H1 (cell line): ENCODE measurements at regions not wholly inside any gene's neighbourhood (a gene's known extent, or its start where the extent isn't known, plus 50 kb on each side); places are given as distances from the start of the nearest gene placed in this dataset.

ENCODE experiments used
- CTCF ChIA-PET: fragments of 300-600 bp; sonication (Branson Sonifier 250); formaldehyde crosslinking; loops from one replicate; lab custom pipeline; 2021; ENCODE audit not compliant: partially characterized antibody; lab: Charles Lee
- POLR2A ChIA-PET: fragments of 300-600 bp; sonication (Branson Sonifier 250); formaldehyde crosslinking; loops from one replicate; lab custom pipeline; 2021; ENCODE audit warnings: inconsistent platforms; ENCODE audit not compliant: partially characterized antibody; lab: Charles Lee
- DNase-seq, 2 experiments: peaks; one replicate each; pipeline versions ENCODE4 v3.0.0 to v3.0.0-alpha.2; 2010 to 2022; ENCODE audit warnings: low spot score in 2 of 2, low read depth in 1 of 2, mixed read lengths in 1 of 2
- FAIRE-seq: peaks from 2 replicates; lab custom pipeline; 2011; peaks lifted over from hg19 to GRCh38; lab: Jason Lieb, UNC
- H2AFZ ChIP-seq: 2 replicates; pipeline ENCODE4 v1.8.1; 2012; ENCODE audit warnings: low read length, inconsistent platforms
- H2AK5ac ChIP-seq: 2 replicates; pipeline ENCODE4 v1.6.1; 2013; ENCODE audit warnings: low read depth, low read length
- H2BK120ac ChIP-seq: replicated peaks from 2 replicates; pipeline ENCODE3; 2013; ENCODE audit warnings: low read depth, low read length, inconsistent platforms
- H2BK12ac ChIP-seq: 2 replicates; pipeline ENCODE4 v1.6.1; 2013; ENCODE audit warnings: low read depth, low read length
- H2BK15ac ChIP-seq: 2 replicates; pipeline ENCODE4 v1.6.1; 2013; ENCODE audit warnings: low read length
- H2BK20ac ChIP-seq: 2 replicates; pipeline ENCODE4 v1.6.1; 2013; ENCODE audit warnings: low read length
- H2BK5ac ChIP-seq: 2 replicates; pipeline ENCODE4 v1.6.1; 2013; ENCODE audit warnings: low read depth, low read length
- H3K14ac ChIP-seq: 2 replicates; pipeline ENCODE4 v1.6.1; 2013; ENCODE audit warnings: inconsistent platforms; ENCODE audit not compliant: insufficient read length
- H3K18ac ChIP-seq: 2 replicates; pipeline ENCODE4 v1.6.1; 2013; ENCODE audit warnings: low read length; ENCODE audit errors: extremely low read depth
- H3K23ac ChIP-seq: 2 replicates; pipeline ENCODE4 v1.6.1; 2013; ENCODE audit warnings: inconsistent platforms; ENCODE audit not compliant: insufficient read length
- H3K23me2 ChIP-seq: 2 replicates; pipeline ENCODE4 v1.6.1; 2013; ENCODE audit warnings: low read depth, low read length
- H3K27ac ChIP-seq: 2 replicates; pipeline ENCODE4 v1.6.1; 2011; ENCODE audit warnings: low read depth, low read length, inconsistent platforms
- H3K27me3 ChIP-seq, 4 experiments: replicated peaks in 1 of 4; 1 replicate in 1 of 4; 2 replicates in 3 of 4; pipeline versions ENCODE4 v1.6.1 to v1.8.1; 2011 to 2013; ENCODE audit warnings: low read length in 3 of 4, mild to moderate bottlenecking in 3 of 4, inconsistent platforms in 2 of 4, mixed read lengths in 2 of 4, moderate library complexity in 1 of 4; ENCODE audit not compliant: control insufficient read depth in 3 of 4, insufficient read depth in 3 of 4; ENCODE audit errors: extremely low read depth in 1 of 4
- H3K36me3 ChIP-seq, 4 experiments: 2 replicates each; pipeline versions ENCODE4 v1.6.1 to v1.8.1; 2011 to 2013; ENCODE audit warnings: mild to moderate bottlenecking in 4 of 4, low read length in 3 of 4, moderate library complexity in 2 of 4, control low read depth in 1 of 4, inconsistent platforms in 1 of 4; ENCODE audit not compliant: insufficient read depth in 4 of 4, control insufficient read depth in 2 of 4
- H3K4ac ChIP-seq: replicated peaks from 2 replicates; pipeline ENCODE3; 2013; ENCODE audit warnings: low read length, low read depth, mixed read lengths, inconsistent platforms; ENCODE audit not compliant: insufficient read length
- H3K4me1 ChIP-seq, 4 experiments: replicated peaks in 1 of 4; 1 replicate in 1 of 4; 2 replicates in 3 of 4; pipeline versions ENCODE4 v1.6.1 to v1.8.1; 2011 to 2013; ENCODE audit warnings: low read length in 3 of 4, inconsistent platforms in 2 of 4, mixed read lengths in 1 of 4; ENCODE audit not compliant: insufficient read depth in 4 of 4, control insufficient read depth in 3 of 4
- H3K4me2 ChIP-seq, 2 experiments: 2 replicates each; pipeline versions ENCODE4 v1.6.1 to v1.8.1; 2011 to 2013; ENCODE audit warnings: low read depth in 2 of 2, low read length in 2 of 2, control low read depth in 1 of 2, inconsistent platforms in 1 of 2, mild to moderate bottlenecking in 1 of 2; ENCODE audit not compliant: insufficient read depth in 1 of 2
- H3K4me3 ChIP-seq, 4 experiments: fragments of 200-600, 300-600 bp in 1 of 4; sonication (generic), shearing (Covaris generic), sonication (Bioruptor Twin) in 1 of 4; 2 replicates each; pipeline versions ENCODE4 v1.5.1 to v1.8.1; 2011 to 2016; ENCODE audit warnings: low read length in 4 of 4, low read depth in 3 of 4, control low read depth in 2 of 4, inconsistent platforms in 2 of 4, mild to moderate bottlenecking in 2 of 4, mixed read lengths in 1 of 4, moderate library complexity in 1 of 4; ENCODE audit not compliant: insufficient read depth in 2 of 4; ENCODE audit errors: extremely low read depth in 1 of 4
- H3K56ac ChIP-seq: replicated peaks from 2 replicates; pipeline ENCODE3; 2013; ENCODE audit warnings: low read depth, mild to moderate bottlenecking, mixed read lengths, low read length, inconsistent platforms; ENCODE audit not compliant: insufficient read length
- H3K79me1 ChIP-seq: 2 replicates; pipeline ENCODE4 v1.6.1; 2013; ENCODE audit warnings: low read depth, low read length, control low read depth
- H3K79me2 ChIP-seq, 2 experiments: 2 replicates each; pipeline versions ENCODE4 v1.6.1 to v1.8.1; 2012 to 2013; ENCODE audit warnings: low read length in 2 of 2, mild to moderate bottlenecking in 2 of 2, inconsistent platforms in 1 of 2; ENCODE audit not compliant: insufficient read depth in 2 of 2, control insufficient read depth in 1 of 2
- H3K9ac ChIP-seq, 4 experiments: replicated peaks in 1 of 4; 1 replicate in 1 of 4; 2 replicates in 3 of 4; pipeline versions ENCODE4 v1.6.1 to v1.8.1; 2011 to 2013; ENCODE audit warnings: low read depth in 3 of 4, low read length in 3 of 4, control low read depth in 2 of 4, mild to moderate bottlenecking in 2 of 4, moderate library complexity in 2 of 4, inconsistent platforms in 1 of 4; ENCODE audit errors: extremely low read depth in 1 of 4
- H3K9me3 ChIP-seq, 2 experiments: 2 replicates each; pipeline versions ENCODE4 v1.6.1 to v1.8.1; 2012 to 2013; ENCODE audit warnings: mild to moderate bottlenecking in 2 of 2, moderate library complexity in 2 of 2, control low read depth in 1 of 2, inconsistent platforms in 1 of 2, low read depth in 1 of 2, low read length in 1 of 2, mixed read lengths in 1 of 2; ENCODE audit not compliant: insufficient read depth in 2 of 2
- H4K20me1 ChIP-seq, 2 experiments: replicated peaks in 1 of 2; 2 replicates each; pipeline versions ENCODE3 to v1.8.1; 2011 to 2013; ENCODE audit warnings: inconsistent platforms in 2 of 2, low read length in 2 of 2, mild to moderate bottlenecking in 1 of 2; ENCODE audit not compliant: insufficient read depth in 2 of 2, control insufficient read depth in 1 of 2
- H4K5ac ChIP-seq: 2 replicates; pipeline ENCODE4 v1.6.1; 2013; ENCODE audit warnings: low read length, low read depth, mixed read lengths, inconsistent platforms; ENCODE audit not compliant: insufficient read length
- H4K8ac ChIP-seq: 2 replicates; pipeline ENCODE4 v1.8.0; 2013; ENCODE audit warnings: mild to moderate bottlenecking, moderate library complexity, low read length, inconsistent platforms; ENCODE audit not compliant: insufficient read depth; ENCODE audit errors: extremely low read depth
- H4K91ac ChIP-seq: replicated peaks from 2 replicates; pipeline ENCODE3; 2013; ENCODE audit warnings: low read length, mixed read lengths, inconsistent platforms; ENCODE audit not compliant: insufficient read length
- NRF1 ChIP-seq: IDR thresholded peaks from 2 replicates; pipeline ENCODE4 v1.6.1; 2011; ENCODE audit warnings: mild to moderate bottlenecking, low read depth, low read length, improper control_type of control experiment
- PHF8 ChIP-seq: fragments of 200-600 bp; sonication (generic); conservative IDR thresholded peaks from 2 replicates; pipeline ENCODE4 v1.7.1; 2012; ENCODE audit warnings: low read depth, mild to moderate bottlenecking, inconsistent platforms, low read length, moderate library complexity
- POLR2A ChIP-seq, 2 experiments: IDR thresholded peaks; 1 replicate in 1 of 2; 2 replicates in 1 of 2; pipeline ENCODE4 v1.6.1; 2011; ENCODE audit warnings: low read depth in 2 of 2, low read length in 2 of 2, mild to moderate bottlenecking in 2 of 2; ENCODE audit errors: control extremely low read depth in 1 of 2
- SIN3A ChIP-seq, 2 experiments: IDR thresholded peaks in 1 of 2; conservative IDR thresholded peaks in 1 of 2; 2 replicates each; pipeline ENCODE4 v1.6.1; 2011 to 2012; ENCODE audit warnings: low read length in 2 of 2, improper control_type of control experiment in 1 of 2, low read depth in 1 of 2, mild to moderate bottlenecking in 1 of 2
- SP1 ChIP-seq: IDR thresholded peaks from 2 replicates; pipeline ENCODE4 v1.6.1; 2011; ENCODE audit warnings: low read depth, low read length
- USF2 ChIP-seq: IDR thresholded peaks from 2 replicates; pipeline ENCODE4 v1.6.1; 2011; ENCODE audit warnings: low read length, improper control_type of control experiment
- WGBS, 2 experiments: shearing (Covaris generic) in 1 of 2; methylation state at CpG; one replicate each; pipeline versions ENCODE4 v1.1.6 to v1.1.7; 2013 to 2015; ENCODE audit warnings: low lambda C conversion rate in 2 of 2, mixed read lengths in 2 of 2, inconsistent platforms in 1 of 2, low coverage in 1 of 2, missing lambda C conversion rate in 1 of 2; ENCODE audit not compliant: insufficient replicate concordance in 2 of 2, insufficient coverage in 1 of 2, insufficient read length in 1 of 2; ENCODE audit errors: extremely low coverage in 1 of 2, missing lambda C conversion rate in 1 of 2; 5-methylcytosine and 5-hydroxymethylcytosine counted together
- TF ChIP-seq, protein P1 (sequence below): IDR thresholded peaks from 2 replicates; pipeline ENCODE4 v1.6.1; 2011; ENCODE audit warnings: low read depth, mild to moderate bottlenecking, low read length; ENCODE audit not compliant: insufficient read depth

- H3K27me3 ChIP-seq: no peaks in the 10 kb centered on the region
- no peak overlapping the region for H3K18ac ChIP-seq
- H3K36me3 ChIP-seq: no peaks in the 10 kb centered on the region; a peak in 1 of 8 replicates
- CTCF ChIA-PET: no interaction called here
- H2BK12ac ChIP-seq: no peak overlapping the region
- TF ChIP-seq POLR2A (IDR thresholded peaks at IDR 0.05; ENCODE audit: control extremely low read depth in 1 of 2, low read depth in 2 of 2, low read length in 2 of 2) (no peak), NRF1 (no peak), PHF8 (no peak), SP1 (no peak), USF2 (no peak), SIN3A (conservative IDR thresholded peaks at IDR 0.05 in 1 of 2, IDR thresholded peaks at IDR 0.05 in 1 of 2; ENCODE audit: low read depth in 1 of 2, low read length in 2 of 2) (no peak)
- TF ChIP-seq, protein P1, sequence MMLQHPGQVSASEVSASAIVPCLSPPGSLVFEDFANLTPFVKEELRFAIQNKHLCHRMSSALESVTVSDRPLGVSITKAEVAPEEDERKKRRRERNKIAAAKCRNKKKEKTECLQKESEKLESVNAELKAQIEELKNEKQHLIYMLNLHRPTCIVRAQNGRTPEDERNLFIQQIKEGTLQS: no peak
- TF ChIP-seq, all 59 proteins: peak for 0
- Histone ChIP-seq H4K91ac (no peak overlapping the region), H3K4me3 (no peak overlapping the region), H2AFZ (no peak overlapping the region), H3K27ac (no peak overlapping the region), H3K9ac (no peak overlapping the region), H3K4me1 (no peaks in the 10 kb centered on the region), H3K4me2 (no peak overlapping the region), H3K23me2 (no peaks in the 10 kb centered on the region), H4K8ac (no peak overlapping the region), H2BK120ac (no peak overlapping the region), H4K5ac (no peak overlapping the region), H2BK5ac (no peak overlapping the region), H2AK5ac (no peak overlapping the region), H3K79me2 (no peaks in the 10 kb centered on the region), H4K20me1 (no peaks in the 10 kb centered on the region), H3K56ac (no peak overlapping the region), H3K14ac (no peak overlapping the region), H3K79me1 (no peaks in the 10 kb centered on the region), H3K23ac (no peak overlapping the region), H3K4ac (no peak overlapping the region), H2BK20ac (no peak overlapping the region), H3K9me3 (peaks cover 28 to 46% of the 10 kb centered on the region in 2 experiments), H2BK15ac (no peak overlapping the region)
- no peak for DNase-seq
- no peak for FAIRE-seq
- 83% methylated on average over 8 of the region's 8 CpGs; no CpG with 5 or more reads in 1 of the 2 experiments for WGBS, 2 experiments
- POLR2A ChIA-PET: no interaction called here
Observed at GRCh38 chr7:55623617-55624016, 51.3 kb upstream of the VOPP1 start.
